GM23338 (cell line): ENCODE measurements at regions not wholly inside any gene's neighbourhood (a gene's known extent, or its start where the extent isn't known, plus 50 kb on each side); places are given as distances from the start of the nearest gene placed in this dataset.

Source experiments
- CTCF ChIP-seq, 2 experiments: fragments of 200-600 bp in 1 of 2; sonication (generic) in 1 of 2; conservative IDR thresholded peaks; 2 replicates each; pipeline versions ENCODE4 v1.5.1 to v1.6.1; 2016 to 2017; ENCODE audit warnings: antibody characterized with exemption in 2 of 2, low read depth in 2 of 2, mild to moderate bottlenecking in 2 of 2, moderate library complexity in 1 of 2
- ETS1 ChIP-seq: IDR thresholded peaks from 2 replicates; pipeline ENCODE4 v1.6.1; 2016; ENCODE audit warnings: antibody characterized with exemption

- TF ChIP-seq CTCF (conservative IDR thresholded peaks at IDR 0.05; ENCODE audit: low read depth in 2 of 2) (no peak), ETS1 (no peak)
Observed at GRCh38 chr19:29880498-29881081, 61.4 kb upstream of the URI1 start.
